ENCODE measurements at regions not wholly inside any gene's neighbourhood (a gene's known extent, or its start where the extent isn't known, plus 50 kb on each side); places are given as distances from the start of the nearest gene placed in this dataset.

DNA sequence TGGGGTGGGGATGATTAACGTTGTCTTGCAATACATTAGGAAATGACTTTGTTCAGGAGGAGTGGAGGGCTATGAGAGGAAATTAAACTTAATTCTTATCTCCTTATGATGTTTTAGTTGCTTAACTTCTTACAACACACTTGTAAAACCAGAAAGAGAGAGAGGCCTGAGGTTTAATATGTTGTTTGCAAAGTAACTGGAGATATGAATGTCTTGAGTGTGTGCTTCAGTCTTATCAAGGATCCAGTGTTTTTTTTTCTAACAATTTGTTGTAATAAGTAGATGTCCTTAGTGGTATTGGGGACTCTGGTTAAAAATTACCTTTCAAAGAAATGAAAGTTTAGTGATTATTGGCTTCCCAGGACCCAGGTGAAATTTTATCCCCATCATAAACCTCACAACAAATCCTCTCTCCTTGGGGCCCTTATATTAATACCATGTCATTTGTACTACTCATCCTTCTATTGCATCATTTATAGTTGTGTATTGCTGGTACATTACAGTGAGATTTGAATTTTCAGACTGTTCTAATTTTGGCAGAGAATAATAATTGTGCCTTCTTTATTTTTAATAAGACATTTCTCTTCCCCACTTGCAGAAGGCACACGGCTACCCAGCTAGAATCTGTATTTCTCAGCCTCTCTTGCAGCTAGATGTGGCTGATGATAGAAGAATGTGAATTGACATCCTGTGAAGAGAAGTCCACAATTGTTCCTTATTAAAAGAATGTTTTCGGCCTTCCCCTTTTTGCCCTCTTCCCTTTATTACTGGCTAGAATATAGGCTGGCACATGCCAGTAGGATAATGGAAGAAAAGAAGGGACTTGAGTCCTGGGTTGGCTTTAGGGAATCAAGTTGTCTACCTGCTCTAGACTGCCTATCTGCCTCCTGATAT lies 91.9 kb upstream of the CXCR4 start:
- no peak for DNase-seq

DNA sequence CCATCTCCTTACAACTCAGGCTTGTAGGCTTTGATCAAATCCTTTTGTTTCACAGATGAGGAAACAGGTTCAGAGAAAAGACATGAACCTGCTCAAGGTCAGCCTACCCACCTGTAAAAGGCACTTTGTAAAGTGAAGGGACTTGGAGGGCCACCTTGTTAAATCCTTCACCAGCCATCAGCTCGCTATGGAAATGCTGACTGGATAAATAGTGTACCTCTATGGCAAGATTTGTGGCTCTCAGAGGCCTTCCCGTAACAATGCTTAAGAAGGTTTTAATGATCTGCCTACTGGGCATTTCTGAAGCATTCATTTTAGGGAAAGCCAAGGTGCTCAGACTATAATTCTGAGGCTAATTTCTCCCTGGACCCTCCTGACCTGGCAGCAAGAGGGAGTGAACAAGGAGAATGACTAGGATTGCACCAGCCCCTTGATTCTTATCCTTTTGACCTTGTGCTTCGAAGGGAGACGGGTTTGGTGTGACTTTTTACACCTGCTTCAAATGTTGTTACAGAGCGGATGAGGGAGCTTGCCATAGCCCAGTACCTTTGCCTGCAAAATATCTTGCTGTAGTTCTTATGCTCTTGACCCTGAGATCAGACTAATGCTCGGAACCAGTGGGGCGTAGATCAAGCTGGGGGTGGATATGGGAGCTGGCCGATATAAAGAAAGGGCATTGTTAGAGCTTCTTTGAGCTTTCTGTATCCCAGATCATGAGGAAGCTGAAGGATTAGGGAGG lies 90.9 kb upstream of the CXCR4 start:
- DNase-seq: no peak

DNA sequence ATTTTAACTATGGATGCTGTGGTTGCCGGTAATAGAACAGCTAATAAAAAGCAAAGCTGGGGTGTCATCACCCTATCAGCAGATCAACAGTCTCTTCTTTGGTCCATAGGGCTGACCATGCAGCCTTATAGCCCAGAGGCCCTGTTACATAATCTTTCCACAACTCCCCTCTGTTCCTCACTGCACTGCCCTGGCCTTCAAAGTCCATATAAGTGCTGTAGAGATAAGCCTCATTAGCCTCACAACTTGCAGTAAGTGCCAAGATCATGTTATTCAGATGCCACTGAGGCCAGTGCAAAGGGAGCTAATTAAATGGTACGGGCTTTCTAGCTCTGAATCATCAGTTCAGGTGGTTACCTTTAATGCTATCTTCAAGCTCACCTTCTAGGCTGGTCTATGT lies 89.7 kb upstream of the CXCR4 start:
- no peak for DNase-seq

DNA sequence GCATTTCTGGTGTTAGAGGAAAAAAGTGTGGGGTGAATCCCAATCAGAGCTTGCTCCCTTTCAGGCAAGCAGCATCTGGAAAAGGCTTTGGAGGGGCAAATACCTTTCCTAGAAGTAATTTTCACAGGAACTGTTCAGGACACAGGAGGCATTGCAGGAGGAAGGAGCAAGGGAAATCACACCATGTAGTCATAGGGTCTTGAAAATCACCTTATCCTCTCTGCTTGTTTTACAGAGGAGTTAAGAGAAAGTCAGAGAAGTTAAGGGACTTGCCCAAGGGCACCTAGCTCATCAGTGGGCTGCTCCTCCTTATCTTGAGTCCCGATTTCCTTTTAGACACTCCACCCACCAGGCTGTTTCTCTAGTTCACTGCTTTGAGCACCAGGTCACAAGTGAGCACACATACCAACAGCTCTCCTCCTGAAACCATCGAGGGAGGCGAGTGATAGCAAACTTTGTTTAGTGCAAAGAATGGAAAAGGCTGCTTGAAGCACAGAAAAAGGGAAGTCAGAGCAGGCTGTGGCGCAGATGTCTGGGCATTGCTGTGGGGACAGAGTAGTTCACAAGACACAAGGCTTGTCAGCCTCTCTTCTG lies 89.2 kb upstream of the CXCR4 start:
- no peak for DNase-seq

DNA sequence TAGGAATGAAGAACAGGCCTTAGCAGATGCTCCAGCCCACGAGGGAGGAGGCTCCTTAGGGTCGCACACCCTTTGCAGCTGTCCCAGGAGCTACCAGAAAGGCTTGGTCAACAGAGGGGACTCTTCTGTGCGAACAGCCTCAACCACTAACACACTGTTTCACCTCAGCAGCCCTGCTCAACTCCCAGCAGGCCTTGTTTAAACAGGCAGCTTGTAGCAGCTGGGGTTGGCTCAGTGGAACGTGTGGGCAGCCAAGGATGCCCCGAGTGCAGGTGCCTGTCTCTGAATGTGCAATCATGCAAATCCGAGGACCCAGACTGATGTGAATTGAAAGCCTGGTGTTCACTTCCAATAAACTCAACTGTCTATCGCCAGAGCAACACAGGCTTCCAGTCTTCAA lies 88.7 kb upstream of the CXCR4 start:
- no peak for DNase-seq

DNA sequence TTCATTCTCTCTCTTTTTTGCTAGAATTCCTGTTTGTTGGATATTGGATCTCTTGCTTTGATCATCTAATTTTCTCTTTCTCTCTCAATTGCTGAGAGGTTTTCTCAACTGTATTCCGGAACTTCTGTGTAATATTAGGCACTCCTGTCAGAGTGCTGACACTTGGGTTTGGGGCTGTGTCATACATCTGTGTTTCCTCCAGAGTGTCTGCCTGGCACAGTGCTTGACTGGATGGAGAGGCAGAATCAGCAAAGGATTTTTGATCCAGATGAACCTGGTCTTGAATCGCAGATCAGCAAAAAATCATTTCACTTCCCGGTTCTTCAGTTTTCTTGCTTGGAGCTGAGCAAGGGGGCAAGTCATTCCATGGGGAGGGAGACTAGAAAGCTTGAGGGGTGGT lies 87.7 kb upstream of the CXCR4 start:
- no peak for DNase-seq

DNA sequence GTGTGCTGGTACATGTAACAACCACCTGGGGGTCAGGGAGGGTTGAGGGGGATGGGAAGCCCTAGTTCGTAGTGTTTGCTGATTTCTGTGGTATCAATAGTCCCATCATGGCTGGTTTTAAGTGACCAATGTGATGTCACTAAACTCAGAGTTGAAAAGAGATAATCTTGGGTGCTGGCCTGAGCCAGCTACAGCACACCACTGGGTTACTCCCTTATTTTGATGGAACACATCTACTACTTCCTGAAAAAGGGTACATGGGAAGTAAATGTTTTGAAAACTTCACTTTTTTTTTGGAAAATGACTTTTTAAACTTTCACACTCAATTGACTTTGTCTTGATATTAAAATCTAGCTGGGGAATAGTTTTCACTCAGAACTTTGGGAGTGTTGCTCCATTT lies 87.0 kb upstream of the CXCR4 start:
- DNase-seq: no peak

DNA sequence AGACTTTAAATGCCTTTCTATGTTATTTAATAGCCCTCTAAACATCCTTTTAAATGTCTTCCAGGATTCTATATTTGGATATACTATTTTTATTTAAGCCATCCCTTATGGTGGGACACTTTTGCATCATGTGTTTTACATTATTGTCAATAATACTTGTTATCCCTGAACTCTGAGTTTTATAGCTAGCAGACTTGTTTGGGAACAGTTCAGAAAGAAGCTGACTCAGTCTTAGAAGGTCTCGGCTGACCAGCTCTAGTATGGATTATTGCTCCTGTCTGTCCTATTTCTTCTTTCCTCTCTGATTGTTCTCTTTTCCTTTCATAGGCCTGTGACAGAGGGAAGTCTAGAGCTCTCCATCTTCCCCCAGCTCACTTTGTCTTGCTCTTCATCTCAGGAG lies 77.3 kb upstream of the CXCR4 start:
- no peak for DNase-seq

DNA sequence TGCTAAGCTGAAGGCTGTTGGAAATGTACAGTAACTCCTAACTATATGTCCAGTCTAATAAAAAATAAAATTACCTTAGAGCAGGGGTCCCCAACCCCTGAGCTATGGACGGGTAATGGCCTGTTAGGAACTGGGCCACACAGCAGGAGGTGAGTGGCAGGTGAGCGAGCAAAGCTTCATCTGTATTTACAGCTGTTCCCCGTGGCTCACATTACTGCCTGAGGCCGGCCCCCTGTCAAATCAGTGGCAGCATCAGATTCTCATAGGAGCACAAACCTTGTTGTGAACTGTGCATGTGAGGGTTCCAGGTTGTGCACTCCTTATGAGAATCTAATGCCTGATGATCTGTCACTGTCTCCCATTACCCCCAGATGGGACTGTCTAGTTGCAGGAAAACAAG lies 73.1 kb upstream of the CXCR4 start:
- no peak for DNase-seq

DNA sequence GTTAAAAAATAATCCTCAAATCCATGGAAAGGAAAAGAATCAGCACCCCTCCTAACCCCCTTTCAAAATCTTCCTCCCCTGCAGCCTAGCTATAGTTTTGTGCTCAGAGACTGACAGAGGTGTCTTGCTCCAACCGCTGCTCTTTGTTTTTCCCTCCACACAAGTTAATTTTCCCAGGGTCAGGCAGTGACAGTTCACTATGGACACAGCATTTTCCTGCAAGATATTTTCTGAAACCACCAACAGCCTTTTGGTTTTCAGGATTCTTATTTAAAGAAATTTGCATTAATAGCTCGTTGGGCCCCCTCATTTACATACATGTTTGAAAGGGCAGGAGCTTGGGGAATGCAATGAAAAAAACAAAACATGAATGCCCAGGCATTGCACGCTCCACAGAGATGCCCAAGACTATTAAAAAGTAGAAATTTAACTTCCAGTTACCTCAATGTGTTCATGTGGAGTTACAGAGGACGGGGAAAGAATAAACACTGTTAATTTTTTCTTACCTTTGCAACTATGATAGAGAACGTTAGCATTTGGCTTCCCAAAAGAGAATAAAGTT lies 71.4 kb upstream of the CXCR4 start:
- no peak for DNase-seq

DNA sequence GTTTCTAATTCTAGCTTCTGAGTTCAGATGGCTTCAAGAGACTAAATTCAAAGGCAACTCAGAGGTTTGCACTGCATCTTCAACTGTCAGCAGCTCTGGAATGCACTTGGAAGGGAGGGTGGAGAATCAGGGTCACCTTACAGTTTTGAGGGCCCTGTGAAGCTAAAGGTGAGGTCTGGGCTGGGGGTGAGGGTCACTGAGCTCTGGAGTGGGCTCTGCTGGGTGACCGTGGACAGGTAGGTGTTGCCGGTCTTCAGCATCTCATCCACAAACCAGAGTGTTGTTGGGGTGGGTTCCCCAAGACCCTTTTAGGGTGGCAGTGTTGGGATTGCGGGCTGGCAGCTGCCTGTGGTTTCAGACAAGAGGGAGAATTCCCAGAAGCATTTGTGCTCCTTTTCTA lies 70.1 kb upstream of the CXCR4 start:
- no peak for DNase-seq

DNA sequence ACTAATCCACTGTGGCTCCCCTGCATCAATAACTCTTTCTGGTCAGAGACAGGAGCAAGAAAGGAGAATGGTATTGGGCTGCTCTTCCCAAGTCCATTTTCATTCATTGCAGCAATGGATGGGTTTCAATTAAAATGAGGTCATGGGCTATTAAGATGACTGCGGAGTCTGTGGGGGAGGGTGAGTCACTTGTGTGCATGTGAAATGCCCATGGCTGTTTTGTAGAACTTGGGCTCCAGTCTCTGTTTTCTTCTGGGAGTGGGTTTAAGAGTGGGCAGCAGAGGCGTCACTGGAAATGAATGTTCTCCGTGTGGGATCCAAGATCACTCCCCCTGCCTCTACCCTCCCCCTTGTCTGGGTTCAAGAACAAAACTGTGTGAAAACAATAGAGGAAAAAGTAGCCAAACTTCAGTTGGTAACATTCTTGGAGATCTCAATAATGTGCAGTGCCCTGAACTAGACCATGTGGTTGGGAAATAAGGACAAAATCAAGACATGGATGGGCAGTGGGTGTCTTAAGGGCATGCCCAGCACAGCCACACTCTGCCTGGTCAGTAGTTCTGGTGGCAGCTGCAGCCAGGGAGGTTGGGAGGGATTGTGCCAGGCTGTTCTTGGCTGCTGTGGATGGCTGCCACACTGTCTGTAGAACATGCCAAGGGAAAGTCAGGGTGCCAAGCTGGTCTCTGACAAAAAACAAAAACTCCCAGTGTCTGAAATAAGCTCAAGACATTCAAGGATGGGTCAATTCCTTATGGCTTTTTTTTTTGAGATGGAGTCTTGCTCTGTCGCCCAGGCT lies 68.2 kb upstream of the CXCR4 start:
- DNase-seq: no peak

DNA sequence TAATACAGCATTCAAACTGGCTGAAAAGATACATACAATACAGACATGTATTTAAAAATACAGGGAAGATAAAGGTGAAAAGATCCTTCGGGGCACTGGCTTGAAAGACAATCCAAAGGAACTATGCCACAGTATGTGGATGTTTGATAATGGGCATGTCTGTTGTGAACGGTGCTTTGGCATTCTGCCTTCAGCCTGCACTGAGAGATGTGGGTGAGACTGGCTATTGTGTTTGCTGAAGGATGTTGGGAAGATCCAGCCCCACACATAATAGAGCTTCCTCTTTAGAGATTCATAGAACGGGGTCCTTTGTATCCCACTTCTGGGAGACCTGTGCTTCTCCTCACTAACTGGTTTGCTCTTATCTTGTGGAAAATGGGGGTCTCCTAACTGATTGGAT lies 65.1 kb upstream of the CXCR4 start:
- DNase-seq: no peak

DNA sequence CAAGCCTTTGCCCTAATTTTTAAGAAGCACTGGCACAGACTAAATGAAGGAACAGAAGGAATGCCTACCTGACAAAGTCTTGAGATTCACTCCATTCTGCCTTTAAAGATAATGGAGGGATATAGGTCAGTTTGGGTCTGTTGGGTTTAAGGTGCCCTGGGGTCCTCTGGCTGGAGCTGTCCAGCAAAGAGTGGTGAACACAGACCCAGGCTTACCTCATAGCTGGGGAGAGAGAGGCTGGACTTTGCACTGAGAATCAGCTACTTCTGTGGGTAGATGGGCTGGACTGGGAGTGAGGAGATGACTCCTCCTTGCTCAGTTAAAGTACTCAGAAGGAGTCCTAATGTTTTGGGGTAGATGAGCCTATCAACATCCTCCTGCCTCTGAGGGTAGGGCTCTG lies 64.4 kb upstream of the CXCR4 start:
- DNase-seq: no peak

DNA sequence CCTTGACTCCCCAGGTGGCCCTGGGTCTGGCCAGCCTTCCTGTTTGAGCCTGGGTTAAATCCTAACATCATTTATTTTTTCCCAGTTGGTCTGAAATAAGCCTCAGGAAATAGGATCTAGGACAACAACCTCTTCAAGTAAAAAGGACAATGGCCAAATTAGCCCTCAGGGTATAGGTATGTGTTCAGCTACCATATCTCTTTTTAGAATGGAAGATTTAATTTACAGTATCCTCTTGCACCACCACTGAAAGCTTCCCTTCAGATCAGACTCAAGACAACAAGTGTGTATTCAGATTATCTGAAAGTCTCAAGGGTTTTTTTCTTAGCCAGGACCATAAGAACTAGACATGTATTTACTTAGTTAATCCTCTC lies 61.6 kb upstream of the CXCR4 start:
- DNase-seq: no peak

DNA sequence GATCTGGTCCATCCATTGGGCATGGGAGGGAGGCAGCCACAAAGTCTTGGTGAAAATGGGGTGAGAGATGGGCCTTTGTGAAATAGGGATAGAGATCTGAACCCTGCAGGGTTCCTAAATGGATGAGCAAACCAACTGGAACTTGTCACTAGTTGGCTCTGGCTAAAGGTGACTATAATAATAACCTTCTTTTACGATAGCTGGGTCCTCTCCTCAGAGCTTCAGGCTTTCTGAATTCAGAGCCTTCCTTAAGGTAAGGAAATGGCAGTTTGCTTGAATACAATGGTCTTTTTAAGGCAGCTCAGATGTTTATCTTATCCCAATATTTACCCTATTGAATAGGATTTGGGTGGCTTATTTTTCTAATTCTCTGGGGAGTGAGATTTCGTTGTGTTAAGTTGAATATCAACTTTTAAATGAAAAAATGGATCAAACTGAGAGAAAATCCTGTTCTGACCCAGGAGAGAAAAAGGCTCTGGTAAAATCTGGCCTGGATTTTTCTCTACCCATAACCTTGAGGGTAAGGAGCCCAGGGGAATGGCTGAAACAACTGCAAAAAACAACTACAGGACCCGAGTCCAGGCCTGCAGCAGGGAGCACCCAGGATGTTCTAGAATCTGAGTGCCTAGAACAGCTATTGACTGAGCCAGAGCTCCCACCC lies 61.1 kb upstream of the CXCR4 start:
- no peak for DNase-seq

DNA sequence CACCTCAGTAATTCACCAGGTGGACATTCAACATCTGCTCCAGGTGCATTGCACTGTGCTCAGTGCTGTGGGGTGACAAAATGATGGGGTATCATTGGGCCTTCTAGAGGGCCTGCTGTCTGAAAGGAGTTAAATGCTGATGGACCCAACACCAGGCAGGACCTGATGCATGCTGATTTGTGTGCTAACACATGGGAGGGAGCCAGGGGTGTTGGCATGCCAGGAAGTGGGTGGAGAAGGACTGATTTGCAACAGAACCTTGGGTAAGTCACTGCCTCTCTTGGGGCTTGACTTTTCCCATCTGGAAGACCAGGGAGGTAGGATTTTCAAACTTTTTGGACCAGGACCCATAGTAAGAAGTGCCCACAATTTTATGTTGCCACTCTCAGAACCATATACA lies 57.9 kb upstream of the CXCR4 start:
- no peak for DNase-seq

DNA sequence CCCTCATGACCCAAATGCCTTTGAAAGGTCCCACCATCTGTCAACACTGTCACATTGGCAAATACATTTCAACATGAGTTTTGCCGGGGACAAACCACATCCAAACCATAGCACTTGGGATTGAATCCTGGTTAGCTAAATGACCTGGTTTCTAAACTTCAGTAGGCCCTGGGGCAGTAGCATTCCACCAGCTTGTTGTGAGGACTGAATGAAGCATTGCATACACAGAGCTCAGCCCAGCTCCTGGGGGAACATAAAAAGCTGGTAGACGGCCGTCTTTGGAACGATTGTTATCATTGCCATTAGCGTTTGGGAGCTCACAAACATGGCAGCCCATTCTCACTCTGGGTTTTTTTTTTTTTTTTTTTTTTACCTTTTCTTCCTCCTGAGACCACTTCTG lies 57.5 kb upstream of the CXCR4 start:
- no peak for DNase-seq

DNA sequence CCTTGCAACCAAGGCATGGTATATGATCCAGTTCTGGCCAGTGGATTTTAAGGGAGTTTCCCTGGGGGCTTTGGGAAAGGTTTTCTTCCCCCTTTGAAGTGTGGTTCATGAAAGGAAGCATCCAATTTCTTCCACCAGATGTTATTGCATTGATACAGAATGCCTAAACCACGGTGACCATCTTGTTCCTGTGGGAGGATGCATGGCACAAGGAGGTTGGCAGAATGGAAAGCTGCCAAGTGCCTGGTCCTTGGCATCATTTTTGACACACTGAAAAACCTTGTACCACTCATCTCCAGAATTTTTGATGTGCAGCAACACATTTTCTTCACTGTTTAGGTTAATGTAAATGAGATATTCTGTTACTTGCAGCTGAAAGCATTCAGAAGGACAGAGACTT lies 55.2 kb upstream of the CXCR4 start:
- DNase-seq: no peak

DNA sequence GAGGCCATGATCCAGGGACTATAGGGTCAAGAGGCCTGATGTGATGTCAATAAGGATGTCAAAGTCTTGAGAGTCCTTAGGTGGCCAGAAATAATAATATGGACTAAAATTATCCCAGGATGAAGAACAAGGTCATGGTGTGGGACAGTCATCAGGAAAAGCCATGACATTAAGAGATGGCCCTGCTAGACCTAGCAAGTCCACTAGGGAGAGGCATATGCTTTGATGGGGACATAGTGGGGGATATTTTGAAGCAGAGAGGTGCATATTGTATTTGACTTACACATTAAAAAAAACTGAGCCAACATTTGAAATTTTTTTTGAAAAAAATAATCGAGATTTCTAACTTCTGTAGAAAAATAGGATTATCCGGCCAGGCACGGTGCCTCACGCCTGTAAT lies 53.3 kb upstream of the CXCR4 start:
- no peak for DNase-seq

DNA sequence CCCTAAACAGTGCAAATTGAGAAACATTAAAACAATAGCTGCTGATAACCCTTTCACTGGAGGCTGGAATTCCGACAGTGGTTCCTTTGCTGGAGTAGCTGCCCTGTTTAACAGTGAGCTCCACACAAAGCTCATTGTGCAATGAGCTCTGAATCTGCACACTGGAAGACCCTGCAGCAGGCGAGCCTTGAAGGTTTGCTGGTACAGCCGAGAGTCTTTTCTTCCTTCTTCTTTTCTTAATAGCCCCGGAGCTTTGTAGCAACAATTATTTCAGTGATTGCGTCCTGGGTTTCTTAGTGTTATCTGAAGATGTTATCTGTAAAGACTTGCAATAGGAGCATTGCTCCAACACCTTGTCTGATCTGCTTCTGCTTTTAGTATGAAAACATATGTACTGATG lies 50.8 kb upstream of the CXCR4 start:
- no peak for DNase-seq

DNA sequence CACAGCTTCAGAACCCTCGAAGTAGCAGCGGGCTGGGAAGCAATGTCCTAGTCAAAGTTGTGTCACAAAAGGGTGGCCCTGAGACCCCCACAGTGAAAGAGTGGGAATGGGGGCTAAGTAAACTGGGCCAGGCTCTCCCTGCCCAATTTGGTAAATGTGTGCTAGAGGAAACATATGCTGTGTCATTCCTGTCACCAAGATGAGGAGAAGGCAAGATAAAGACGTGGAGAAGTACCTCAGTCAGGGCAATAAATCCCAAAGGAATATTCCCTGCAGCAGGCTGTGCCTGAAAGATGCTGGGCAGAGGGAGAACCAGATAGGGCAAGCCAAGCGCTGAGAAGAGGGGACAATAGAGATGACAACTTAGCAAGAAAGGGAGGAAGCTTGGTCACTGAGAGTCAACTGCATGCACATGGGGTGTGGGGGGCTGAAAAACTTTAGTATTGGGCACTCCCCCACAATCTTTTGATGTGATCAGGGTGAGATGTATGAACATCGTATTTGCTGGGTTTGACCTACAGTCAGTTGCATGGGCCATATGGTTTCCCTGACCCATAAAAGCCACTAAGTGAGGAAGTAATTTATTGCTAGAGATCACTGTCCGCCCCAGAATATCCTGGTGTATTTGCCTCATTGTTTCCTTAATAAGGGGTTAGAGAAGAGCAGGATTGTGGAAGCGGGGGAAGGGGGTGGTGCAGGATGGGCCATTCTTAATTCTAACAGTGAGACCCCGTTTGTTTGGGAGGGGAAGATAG lies 49.9 kb upstream of the CXCR4 start:
- no peak for DNase-seq

Data from activated gamma-delta T cell (primary cell).